ENCODE measurements at regions not wholly inside any gene's neighbourhood (a gene's known extent, or its start where the extent isn't known, plus 50 kb on each side); places are given as distances from the start of the nearest gene placed in this dataset.

DNA sequence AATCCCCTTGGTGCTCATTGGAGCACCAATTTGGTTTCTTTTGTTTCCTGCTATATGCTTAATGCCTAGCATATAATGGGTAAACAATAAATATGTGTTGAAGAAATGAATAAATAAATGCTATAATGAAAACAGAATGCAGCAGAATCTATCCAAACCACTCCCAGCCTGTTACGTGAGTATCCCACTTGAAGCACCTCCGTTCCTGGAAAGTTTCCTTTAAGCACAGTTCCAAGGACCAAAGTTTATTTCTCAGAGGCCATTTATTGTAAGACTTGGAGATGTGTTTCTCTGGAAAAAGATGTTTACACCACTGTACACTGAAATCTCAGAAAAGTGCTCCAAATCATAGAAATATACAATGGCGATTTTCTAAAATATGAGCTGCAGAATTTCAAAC lies 187.0 kb downstream of the SOX9 start:
- TF ChIP-seq, protein P1, sequence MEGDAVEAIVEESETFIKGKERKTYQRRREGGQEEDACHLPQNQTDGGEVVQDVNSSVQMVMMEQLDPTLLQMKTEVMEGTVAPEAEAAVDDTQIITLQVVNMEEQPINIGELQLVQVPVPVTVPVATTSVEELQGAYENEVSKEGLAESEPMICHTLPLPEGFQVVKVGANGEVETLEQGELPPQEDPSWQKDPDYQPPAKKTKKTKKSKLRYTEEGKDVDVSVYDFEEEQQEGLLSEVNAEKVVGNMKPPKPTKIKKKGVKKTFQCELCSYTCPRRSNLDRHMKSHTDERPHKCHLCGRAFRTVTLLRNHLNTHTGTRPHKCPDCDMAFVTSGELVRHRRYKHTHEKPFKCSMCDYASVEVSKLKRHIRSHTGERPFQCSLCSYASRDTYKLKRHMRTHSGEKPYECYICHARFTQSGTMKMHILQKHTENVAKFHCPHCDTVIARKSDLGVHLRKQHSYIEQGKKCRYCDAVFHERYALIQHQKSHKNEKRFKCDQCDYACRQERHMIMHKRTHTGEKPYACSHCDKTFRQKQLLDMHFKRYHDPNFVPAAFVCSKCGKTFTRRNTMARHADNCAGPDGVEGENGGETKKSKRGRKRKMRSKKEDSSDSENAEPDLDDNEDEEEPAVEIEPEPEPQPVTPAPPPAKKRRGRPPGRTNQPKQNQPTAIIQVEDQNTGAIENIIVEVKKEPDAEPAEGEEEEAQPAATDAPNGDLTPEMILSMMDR (conservative IDR thresholded peaks at IDR 0.05 in 1 of 2, IDR thresholded peaks at IDR 0.05 in 1 of 2; ENCODE audit: low read depth in 1 of 2, low read length in 2 of 2): no peak
- no peak for TF ChIP-seq EZH2 (IDR thresholded peaks at IDR 0.05; ENCODE audit: low read length, missing control alignments)

Measured in fibroblast of lung (primary cell).